Ishikawa (cell line): ENCODE measurements at regions not wholly inside any gene's neighbourhood (a gene's known extent, or its start where the extent isn't known, plus 50 kb on each side); places are given as distances from the start of the nearest gene placed in this dataset.

Experiments used
- CEBPB ChIP-seq: IDR thresholded peaks from 2 replicates; pipeline ENCODE4 v1.6.1; 2012
- CREB1 ChIP-seq: IDR thresholded peaks from 2 replicates; pipeline ENCODE4 v1.6.1; 2012; ENCODE audit warnings: low read depth
- EGR1 ChIP-seq: IDR thresholded peaks from 2 replicates; pipeline ENCODE4 v1.6.1; 2012
- EP300 ChIP-seq: IDR thresholded peaks from 2 replicates; pipeline ENCODE4 v1.6.1; 2012; ENCODE audit warnings: borderline replicate concordance
- FOXM1 ChIP-seq: IDR thresholded peaks from 2 replicates; pipeline ENCODE4 v1.6.1; 2012; ENCODE audit warnings: low read depth, borderline replicate concordance
- NFIC ChIP-seq: IDR thresholded peaks from 2 replicates; pipeline ENCODE4 v1.6.1; 2012
- RAD21 ChIP-seq: IDR thresholded peaks from 2 replicates; pipeline ENCODE4 v1.6.1; 2012; ENCODE audit warnings: low read depth
- TAF1 ChIP-seq: IDR thresholded peaks from 2 replicates; pipeline ENCODE4 v1.6.1; 2012; ENCODE audit warnings: low read depth, mild to moderate bottlenecking
- TCF12 ChIP-seq: IDR thresholded peaks from 2 replicates; pipeline ENCODE4 v1.6.1; 2012; ENCODE audit warnings: low read depth
- TEAD4 ChIP-seq: IDR thresholded peaks from 2 replicates; pipeline ENCODE4 v1.6.1; 2012
- YY1 ChIP-seq: IDR thresholded peaks from 2 replicates; pipeline ENCODE4 v1.6.1; 2012; ENCODE audit warnings: low read depth
- ZBTB7A ChIP-seq: IDR thresholded peaks from 2 replicates; pipeline ENCODE4 v1.6.1; 2012; ENCODE audit warnings: low read depth
- TF ChIP-seq, protein P1 (sequence below): IDR thresholded peaks from 2 replicates; pipeline ENCODE4 v1.6.1; 2012
- TF ChIP-seq, protein P2 (sequence below): IDR thresholded peaks from 2 replicates; pipeline ENCODE4 v1.6.1; 2012
- TF ChIP-seq, protein P3 (sequence below): IDR thresholded peaks from 2 replicates; pipeline ENCODE4 v1.6.1; 2012; ENCODE audit warnings: low read depth, mild to moderate bottlenecking

DNA sequence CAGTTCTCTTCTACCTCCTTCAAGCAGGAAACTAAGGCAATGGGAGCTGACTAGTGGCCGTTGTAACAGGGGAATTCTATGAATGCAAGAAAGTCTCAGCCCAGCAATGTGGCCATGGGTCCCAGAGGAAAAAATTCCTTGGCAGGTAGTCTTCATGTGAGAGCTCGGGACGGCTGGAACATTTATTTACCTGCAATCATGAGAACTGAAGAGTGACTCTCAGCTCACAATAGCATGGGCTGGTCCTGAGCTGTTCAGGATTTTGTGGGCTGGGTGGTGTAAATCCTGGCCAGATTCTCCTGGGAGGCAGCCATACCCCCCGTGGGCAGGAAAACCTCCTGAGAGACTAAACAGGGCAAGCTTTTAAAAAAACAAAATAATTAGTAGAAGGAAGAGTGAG, 330.3 kb upstream of the CTNNB1 start:
- TF ChIP-seq, protein P1, sequence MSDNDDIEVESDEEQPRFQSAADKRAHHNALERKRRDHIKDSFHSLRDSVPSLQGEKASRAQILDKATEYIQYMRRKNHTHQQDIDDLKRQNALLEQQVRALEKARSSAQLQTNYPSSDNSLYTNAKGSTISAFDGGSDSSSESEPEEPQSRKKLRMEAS = no peak
- no peak for TF ChIP-seq TCF12
- no peak for TF ChIP-seq TEAD4
- TF ChIP-seq FOXM1 = no peak
- no peak for TF ChIP-seq RAD21
- no peak for TF ChIP-seq TAF1
- TF ChIP-seq YY1 = no peak
- TF ChIP-seq, protein P2, sequence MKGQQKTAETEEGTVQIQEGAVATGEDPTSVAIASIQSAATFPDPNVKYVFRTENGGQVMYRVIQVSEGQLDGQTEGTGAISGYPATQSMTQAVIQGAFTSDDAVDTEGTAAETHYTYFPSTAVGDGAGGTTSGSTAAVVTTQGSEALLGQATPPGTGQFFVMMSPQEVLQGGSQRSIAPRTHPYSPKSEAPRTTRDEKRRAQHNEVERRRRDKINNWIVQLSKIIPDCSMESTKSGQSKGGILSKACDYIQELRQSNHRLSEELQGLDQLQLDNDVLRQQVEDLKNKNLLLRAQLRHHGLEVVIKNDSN = no peak
- no peak for TF ChIP-seq CEBPB
- TF ChIP-seq NFIC = no peak
- TF ChIP-seq CREB1 = no peak
- no peak for TF ChIP-seq ZBTB7A
- TF ChIP-seq EP300 = no peak
- TF ChIP-seq EGR1 = no peak
- TF ChIP-seq, protein P3, sequence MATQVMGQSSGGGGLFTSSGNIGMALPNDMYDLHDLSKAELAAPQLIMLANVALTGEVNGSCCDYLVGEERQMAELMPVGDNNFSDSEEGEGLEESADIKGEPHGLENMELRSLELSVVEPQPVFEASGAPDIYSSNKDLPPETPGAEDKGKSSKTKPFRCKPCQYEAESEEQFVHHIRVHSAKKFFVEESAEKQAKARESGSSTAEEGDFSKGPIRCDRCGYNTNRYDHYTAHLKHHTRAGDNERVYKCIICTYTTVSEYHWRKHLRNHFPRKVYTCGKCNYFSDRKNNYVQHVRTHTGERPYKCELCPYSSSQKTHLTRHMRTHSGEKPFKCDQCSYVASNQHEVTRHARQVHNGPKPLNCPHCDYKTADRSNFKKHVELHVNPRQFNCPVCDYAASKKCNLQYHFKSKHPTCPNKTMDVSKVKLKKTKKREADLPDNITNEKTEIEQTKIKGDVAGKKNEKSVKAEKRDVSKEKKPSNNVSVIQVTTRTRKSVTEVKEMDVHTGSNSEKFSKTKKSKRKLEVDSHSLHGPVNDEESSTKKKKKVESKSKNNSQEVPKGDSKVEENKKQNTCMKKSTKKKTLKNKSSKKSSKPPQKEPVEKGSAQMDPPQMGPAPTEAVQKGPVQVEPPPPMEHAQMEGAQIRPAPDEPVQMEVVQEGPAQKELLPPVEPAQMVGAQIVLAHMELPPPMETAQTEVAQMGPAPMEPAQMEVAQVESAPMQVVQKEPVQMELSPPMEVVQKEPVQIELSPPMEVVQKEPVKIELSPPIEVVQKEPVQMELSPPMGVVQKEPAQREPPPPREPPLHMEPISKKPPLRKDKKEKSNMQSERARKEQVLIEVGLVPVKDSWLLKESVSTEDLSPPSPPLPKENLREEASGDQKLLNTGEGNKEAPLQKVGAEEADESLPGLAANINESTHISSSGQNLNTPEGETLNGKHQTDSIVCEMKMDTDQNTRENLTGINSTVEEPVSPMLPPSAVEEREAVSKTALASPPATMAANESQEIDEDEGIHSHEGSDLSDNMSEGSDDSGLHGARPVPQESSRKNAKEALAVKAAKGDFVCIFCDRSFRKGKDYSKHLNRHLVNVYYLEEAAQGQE = no peak

DNA sequence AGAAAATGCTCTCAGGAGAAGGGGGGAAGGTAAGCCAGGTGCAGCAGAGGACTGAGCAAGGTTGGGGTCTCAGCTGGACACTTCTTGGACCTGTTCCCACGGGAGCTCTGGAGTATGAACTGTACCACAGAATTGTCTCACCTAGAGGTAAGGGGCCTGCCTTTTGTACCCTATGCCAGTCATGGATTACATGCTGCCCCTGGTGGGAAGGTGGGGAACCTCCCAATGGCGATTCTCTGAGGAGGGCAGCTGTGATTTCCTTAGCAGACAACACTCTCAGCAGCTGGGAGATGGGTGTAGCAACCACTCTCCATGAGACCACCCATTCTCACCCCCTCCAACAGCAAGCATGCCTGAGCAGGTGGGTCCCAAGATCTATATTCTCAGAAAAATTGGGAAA, 329.4 kb upstream of the CTNNB1 start:
- TF ChIP-seq CEBPB (no peak), RAD21 (no peak), TCF12 (no peak), FOXM1 (no peak), NFIC (no peak), ZBTB7A (no peak), EP300 (no peak), YY1 (no peak), EGR1 (no peak), CREB1 (no peak)
- TF ChIP-seq, protein P3 = no peak
- TF ChIP-seq, protein P2 = no peak

DNA sequence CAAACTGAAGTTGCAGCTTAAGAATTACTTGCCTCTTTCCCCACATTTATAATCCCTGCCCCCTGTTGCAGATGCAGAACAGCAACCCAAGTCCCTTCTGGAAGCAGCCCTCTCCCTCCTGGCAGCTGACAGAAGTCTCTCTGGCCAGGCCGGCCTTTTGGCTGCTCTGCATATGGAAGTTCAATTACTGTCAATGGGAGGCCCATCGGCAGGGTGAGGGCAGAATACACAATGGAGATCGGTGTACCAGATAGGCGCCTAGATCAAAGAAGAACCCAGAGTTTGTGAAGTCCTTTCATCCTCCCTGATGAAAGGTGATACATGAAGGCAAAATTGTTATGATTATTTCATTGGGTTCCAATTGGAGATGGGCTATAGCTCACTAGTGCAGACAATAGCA, 327.9 kb upstream of the CTNNB1 start:
- TF ChIP-seq, protein P2 = no peak
- no peak for TF ChIP-seq CEBPB
- no peak for TF ChIP-seq TCF12
- TF ChIP-seq FOXM1 = no peak
- TF ChIP-seq TAF1 = no peak

DNA sequence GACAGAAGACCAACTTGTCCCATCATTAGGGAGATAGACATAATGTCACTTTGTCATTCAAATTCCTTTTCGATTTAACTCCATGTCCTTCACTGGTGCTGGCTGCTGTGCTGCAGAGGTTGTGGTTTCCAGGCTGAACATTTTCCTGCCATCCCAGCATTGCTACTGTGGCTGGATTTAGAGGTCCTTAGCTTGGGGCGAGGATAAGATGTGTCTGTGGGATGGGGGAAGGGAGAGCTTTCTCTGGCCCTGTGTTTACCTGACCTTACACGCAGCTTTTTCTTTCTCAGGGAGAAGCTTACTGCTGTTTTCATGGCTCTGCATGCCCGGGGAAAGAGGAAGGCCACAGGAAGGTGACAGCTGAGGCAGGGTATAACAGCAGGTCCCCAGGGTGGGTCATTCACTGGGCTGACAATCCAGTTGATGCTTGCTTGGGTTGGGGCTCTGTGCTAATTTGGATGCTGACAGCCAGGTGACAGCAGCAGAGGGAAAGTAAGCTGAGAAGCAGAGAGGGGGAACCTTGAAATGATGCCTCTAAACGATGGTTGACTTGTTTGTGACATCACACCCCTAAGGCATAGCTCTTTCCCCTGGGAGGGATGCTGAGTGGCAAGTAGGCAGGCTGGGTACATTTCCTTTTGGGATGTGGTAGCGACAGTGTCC, 326.9 kb upstream of the CTNNB1 start:
- no peak for TF ChIP-seq EGR1
- TF ChIP-seq, protein P3 = no peak
- TF ChIP-seq CREB1 = no peak
- TF ChIP-seq TCF12 = no peak
- TF ChIP-seq FOXM1 = no peak
- no peak for TF ChIP-seq CEBPB
- TF ChIP-seq ZBTB7A = no peak
- no peak for TF ChIP-seq TAF1
- no peak for TF ChIP-seq NFIC
- no peak for TF ChIP-seq RAD21
